NAMALWA (cell line): ENCODE measurements at regions not wholly inside any gene's neighbourhood (a gene's known extent, or its start where the extent isn't known, plus 50 kb on each side); places are given as distances from the start of the nearest gene placed in this dataset.

ENCODE experiments used
- DNase-seq: peaks from one replicate; pipeline ENCODE4 v3.0.0-alpha.2; 2015; ENCODE audit warnings: low spot score

DNA sequence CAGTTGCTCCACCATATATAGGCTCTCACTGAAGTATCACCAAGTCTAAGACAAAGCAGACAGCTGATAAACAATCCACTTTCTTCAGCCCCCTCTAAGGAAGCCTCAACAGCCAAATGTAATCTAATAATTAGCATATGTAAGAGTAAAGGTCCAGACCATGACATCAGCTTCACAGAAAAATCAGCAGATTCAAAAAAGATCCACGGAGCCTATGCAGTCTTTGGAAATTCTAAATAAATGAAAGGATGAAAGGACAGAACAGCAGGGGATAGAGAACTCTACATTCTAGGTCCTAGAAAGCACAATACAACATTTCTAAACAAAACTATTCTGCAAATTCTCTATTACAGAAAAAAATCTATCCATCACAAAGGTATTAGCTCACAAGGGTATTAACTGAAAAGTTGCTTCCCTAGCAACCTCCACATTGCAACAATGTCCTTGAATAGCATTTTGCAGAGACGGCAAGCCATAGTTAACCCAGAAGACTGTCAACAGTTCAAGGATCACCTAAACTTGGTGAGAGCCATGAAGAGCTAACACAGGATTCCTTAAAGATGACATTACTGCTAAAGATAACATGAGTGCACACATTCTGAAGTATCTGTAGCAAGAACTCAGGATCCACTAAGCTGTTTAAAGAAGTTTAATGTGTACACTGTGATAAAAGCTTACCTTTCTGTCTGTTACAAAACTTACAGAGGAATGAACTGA, 74.3 kb downstream of the SIPA1L2 start:
- no peak for DNase-seq

DNA sequence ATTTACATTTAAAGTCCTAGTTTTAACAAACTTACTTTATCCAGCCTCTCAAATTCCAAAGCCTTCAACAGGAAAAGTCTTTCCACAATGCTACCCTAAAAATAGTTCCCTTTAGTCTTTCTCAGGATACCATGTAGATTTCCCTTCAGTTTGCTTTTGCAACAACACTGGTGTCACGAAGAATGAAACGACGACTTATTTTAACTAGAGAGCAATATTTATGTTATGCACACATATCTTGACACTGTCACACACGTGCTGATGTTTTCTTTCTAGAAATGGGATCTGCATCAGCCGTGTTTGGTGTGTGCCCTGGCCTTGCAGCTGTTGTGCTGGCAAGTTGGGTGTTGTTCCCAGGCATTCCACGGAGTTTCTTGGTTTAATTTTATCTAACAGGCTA, 75.5 kb downstream of the SIPA1L2 start:
- no peak for DNase-seq

DNA sequence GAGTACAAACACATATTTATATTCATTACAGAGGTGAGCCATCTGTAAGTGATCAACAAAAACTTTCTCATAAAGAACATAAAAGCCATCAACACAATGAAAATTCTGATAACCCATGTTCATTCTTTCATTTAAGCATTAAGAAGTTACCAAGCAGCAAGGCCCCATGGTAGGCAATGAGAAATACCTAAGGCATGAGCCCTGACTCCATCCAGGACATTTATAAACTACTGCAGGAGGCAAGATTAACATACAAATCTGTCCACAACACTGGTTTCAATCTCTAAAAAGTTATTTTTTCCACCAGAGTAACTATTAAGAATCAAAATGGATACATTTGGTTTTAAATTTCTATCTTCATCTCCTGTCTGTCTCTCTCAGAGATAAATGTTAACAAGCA, 76.1 kb downstream of the SIPA1L2 start:
- DNase-seq: no peak

DNA sequence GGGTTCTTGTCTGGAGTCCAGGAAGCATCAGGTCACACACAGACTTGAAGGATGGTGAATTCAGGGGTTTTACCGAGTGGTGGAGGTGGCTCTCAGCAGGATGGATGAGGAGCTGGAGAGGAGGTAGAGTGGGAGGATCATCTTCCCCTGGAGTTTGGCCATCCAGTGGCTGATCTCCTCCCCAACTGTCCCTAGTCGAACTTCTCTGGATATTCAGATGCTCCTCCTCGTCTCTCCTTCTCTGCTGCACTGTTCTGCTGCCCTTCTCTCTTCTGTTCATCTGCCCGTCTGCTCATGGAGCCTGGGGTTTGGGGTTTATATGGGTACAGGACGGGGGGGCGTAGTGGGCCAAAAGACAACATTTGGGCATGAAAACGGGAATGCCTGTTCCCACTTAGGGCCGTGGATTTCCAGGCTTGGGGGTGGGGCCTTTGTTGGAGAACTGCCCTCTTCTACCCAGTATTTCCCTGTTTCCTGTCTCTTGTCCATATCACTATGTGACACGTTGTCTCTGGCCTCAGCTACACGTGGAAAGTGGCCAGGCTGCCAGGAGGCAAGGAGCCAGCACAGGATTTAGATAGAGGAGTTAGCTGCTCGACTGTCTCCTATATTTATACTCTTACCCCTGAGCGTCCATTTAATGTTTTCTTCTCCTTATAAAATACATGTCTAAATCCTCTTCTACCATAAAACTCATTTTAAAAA, 76.7 kb downstream of the SIPA1L2 start:
- DNase-seq: no peak

DNA sequence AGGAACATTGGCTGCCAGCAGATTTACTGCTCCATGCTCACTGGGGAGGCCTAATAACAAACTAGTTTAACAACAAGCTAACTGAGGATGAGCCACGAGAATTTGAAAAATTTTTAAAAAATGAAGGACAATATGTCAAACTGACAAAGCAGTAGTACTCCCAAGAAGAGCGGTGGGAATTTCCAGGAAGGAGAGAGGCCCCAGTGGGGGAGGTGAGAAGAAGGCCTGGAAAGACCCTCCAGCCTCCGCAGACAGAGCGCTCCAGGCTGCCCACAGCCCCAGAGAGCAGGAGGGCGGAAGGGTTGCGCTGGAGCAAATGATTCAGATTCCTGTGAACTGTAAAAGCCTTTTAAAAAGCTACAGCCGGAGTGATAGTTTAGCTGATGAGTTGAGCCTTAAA, 78.5 kb downstream of the SIPA1L2 start:
- DNase-seq: no peak

DNA sequence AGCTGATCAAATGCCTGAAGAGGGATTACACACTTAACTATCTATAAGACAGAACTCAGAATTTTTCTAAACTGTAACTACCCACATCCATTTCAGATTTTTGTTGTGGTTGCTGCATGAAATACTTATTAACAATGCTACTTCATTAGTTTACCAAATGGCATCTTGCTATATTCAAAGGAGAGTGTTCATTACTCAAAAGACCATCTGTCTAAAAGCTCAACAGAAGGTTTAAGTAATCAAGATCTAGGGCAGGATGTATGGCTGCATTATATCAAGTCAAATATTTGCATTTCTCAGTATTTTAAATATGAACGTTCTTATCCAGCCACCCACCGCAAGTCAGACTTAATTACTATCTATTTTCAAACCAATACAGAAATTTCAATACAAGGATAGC, 79.9 kb downstream of the SIPA1L2 start:
- DNase-seq: no peak

DNA sequence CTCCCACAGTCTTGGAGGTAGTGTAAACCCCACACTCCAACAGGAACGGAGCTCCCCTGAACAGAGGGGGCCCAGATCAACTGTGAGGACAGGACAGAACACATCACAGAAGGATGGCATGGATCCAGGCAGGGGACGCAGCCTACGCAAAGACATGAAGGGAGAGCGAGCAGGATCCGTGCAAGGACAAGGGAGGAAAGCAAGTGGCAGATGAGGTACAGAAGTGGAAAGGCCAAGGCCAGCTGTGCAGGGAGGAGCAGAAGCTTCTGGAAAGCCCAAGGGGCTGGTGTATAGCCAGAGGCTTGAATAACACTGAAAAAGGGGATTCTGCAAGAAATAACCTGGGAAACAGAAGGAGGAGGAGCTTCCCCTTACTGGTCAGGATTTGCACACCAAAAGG, 81.2 kb downstream of the SIPA1L2 start:
- no peak for DNase-seq

DNA sequence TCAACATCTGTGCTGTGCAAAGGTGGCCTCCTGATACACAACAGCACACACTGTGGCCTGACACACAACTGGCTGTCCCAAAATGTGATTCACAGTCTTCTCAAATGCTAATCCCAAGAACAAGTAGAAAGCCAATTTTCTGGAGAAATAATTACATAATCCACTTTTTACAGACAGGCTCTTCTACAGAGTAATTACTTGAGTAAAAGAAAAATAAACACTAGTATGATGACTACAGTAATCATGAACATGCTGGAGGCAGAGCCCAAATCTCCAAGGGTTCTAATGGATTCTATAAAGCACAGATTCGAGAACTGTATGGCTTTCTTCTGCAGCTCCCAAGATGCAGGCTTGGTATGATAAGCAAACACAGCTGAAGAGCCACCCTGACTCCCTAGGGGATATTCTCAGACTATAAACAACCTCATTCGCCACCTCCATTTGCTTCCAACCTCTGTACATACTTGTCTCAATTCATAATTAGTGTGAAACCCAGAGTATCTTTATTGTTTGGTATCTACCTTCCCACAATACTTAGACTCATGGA, 81.9 kb downstream of the SIPA1L2 start:
- DNase-seq: no peak

DNA sequence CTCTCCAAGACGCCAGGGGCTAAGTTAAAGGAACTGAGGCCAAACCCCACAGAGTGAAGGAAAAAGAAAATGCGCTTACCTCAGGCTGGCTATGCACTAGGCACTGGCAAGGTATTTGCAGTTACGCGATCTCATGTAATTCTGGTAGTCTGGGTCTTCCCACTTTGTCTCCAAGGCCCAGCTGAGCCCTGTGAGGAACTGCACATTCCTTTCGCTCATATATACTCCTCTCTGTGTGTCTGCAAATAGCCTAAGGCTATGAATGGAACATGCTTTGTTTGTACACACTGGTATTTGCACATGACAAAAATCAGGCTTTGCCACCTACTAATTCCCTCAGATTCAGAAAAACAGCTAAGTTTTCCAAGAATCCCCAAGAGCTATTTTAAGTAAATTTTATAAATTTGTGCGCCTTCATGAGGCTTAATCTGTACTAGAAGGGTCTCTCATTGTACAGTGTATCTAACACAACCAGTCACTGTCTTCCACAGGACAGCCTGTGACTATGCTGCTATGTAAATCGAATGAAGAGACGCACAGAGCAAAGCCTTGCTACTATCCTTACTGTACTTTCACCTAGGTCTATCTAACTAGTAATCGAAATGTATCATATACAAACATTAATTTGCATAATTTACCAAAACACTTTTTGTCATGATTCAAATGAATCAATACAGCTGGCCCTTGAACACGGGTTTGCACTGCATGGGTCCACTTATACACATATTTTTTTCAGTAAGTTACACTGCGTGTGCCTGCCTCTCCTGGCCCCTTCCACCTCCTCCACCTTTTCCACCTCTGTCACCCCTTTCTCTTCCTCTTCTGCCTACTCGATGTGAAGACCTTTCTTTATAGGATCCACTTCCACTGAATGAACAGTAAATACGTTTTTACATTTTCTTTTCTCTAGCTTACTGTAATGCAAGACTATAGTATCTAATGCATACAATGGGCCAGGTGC, 87.0 kb downstream of the SIPA1L2 start:
- no peak for DNase-seq

DNA sequence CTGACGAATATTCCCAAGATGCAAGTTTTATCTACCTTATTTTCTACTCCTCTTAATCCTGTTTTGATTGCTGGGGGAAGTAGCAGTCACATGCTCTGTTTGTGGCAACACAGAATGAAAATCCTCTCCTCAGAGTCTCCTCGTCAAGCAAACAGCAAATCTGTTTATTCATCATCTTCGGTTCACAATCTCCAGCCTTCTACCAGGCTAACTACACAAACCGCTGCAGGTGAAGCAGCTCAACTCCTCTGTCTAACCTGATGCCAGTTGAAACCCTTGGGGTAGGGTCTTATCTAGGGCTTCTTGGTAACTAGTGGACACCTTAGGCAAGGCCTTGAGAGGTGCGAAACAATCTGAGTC, 91.0 kb downstream of the SIPA1L2 start:
- DNase-seq: no peak

DNA sequence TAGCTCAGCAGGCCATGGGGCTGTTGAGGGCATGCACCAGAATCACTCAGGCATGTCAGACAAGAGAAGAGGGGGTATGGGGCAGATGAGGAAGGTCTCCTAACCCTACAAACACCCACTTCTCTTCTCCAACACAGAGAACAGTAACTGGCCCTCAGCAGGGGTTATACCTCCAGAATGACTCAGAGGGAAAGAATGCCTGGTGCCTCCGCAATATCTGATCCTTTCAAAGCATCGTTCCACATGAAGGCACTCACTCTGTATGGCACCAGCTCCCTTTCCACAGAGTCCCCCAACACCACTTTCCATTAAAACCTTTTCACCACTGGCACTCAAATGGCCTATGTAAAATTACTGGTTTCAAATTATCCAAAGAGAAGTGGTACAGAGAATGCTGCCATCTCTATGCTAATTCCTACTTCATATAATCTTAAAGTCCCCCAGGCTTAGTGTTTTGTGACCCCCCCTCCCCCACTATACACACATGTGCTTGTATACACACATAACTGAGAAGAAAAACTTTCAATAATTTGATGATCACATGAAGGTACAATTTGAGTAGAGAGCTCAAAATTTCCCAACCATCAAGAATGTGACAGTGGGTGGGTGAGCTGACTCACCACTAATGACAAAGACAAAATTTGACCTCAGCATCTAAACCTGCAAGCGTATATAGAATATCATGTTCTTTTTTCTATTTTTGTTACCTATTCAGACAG, 91.5 kb downstream of the SIPA1L2 start:
- no peak for DNase-seq

DNA sequence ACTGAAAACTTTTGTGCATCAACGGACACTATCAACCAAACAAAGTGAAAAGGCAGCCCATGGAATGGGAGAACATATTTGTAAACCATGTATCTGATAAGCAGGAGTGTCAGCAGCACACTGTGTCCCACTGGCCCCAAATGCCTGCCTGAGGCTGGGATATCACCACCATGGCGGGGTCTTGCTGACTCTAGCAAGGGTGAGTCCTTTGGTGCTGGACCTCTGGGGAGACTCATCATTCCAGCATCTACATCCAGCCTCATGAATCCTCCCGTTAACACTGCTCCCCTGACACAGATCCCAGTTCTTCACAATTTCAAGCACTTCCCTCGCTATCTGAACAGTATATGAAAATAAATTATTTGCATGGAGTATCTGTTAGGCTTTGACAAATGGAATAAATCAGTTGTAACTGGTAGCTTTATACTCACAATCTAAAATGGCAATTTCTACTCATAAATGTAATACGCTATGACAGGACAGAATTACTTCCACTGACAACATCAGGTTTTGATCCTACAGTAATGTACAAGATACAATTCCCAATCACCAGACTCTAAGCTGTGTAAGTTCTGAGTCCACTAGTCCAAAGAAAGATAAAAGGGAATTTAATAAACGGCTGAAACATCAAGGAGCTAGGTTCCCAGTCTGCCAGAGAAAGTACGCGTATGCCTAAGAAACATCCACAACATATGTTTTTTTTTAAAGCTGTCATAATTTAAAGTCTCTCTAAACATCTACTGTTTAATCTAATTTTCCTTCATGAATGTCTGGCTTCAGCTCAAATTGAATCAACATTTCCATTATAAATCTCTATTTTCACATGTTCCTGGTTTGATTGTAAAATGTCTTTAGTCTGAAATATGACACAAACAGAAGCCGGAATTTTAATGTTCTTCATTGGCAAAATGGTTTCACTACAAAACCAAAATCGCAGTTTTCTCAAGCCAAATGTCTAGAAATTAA, 95.1 kb downstream of the SIPA1L2 start:
- no peak for DNase-seq

DNA sequence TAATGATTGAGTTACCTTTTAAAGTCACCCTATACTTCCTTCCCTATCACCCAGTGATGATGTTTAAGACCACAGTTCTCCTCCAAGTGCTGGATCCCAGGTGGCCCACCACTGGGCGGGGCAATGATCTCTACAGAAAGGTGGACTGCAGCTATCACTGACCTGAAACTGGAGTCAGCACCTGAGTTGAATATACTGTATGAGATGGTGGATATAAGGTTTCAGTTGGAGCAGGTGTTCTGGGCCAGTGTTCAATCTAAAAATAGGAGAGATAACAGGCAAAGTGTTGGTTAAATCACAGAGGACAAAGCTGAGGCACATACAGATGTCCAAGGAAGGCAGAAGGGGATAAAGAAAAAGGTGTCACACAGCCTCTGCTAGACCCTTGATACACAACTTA, 96.6 kb downstream of the SIPA1L2 start:
- no peak for DNase-seq

DNA sequence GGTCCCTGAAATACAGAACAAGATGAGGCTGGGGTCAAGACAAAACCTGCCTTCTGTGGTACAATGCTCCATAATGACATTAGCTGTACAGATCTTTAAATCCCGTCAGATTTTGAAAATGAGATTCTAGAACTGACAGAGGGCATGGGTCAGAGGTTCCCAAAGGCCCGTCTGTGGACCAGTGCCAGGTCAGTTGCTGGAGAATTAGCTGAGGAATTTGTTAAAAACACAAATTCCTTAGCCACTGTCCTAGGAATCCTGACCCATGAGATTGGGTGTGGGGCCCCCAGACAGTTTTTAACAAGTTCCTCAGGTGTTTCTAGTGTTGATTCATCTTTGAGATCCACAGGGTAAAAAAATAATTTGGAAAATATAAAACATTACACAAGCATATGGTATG, 97.0 kb downstream of the SIPA1L2 start:
- DNase-seq: no peak

DNA sequence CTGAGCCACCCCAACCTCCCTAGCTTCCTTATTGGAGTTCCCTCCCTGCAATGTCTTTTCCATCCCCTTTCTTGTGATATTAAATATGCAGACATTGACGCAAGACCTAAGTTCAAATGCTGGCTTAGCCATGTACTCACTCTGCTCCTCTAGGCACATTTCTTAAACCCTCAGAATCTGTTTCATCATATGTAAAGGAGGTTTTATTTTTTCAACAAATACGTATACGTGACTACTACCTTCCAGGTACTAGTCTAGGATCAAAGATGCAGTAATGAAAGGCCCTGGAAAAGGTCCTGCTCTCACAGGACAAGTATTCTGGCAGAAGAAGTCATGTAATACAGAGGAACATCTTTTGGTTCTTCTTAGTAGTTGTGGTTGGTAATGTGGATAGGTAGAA, 98.6 kb downstream of the SIPA1L2 start:
- no peak for DNase-seq

DNA sequence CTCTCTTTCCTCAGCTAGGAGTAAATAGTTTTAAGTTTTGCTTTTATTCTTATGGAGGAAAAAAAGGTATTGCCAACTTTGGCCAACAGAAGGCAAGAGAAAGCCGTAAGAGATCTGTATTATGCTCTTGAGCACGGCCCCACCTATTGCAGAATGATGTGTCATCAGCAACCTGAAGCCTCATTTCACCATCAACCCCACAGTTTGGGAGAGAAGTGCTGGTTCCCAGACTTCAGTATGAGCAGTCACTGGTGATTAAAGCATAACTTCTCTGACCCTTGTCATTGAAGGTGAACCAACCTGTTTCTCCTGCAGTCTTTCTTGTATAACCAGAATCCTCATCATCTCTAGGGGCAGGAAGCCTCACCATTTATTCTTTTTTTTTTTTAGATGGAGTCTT, 100.2 kb downstream of the SIPA1L2 start:
- DNase-seq: no peak

DNA sequence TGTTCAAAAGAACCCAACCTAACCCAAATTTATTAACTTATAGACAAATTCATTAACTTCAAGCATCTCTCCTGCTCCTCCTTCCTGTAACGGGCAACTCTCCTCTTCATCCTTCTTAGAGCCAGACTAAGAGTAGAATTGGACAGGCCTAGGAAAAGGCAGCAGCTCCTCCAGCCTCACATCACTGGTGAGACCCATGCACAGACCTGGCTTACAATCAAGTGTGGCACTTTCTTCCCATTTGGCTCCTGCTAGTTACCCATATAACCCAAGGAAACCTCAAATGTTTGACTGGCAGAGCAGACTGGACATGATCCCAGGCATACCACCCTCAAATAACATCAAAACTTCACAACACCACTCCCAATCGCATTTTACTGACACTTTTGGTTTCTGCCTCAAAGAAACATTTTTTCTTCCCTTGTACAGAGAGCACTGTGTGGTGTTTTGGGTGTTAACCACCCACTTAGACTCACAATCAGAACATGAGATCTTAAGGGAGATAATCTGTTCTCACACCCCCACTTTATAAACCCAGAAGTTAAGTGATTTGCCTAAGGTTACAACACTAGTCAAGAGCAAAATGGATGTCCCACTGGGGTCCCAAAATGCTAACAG, 101.4 kb downstream of the SIPA1L2 start:
- DNase-seq: no peak

DNA sequence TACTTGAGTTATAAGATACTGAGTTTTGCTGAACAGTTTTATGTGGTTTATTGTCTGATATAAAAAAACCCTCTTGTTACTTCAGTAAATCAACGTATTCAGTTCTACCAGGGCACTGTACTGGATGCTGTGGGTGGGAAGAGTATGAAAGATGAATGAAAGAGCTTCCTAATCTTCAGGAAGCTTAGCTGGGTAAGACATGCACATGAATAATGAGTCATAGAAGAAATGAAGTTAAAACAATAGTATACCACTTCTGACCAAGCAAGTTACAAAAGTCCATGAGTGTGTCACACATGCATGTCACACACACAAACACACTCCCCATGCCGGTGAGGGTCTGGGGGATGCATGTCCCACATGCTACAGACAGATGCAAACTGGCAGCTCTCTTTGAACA, 105.9 kb downstream of the SIPA1L2 start:
- DNase-seq: no peak

DNA sequence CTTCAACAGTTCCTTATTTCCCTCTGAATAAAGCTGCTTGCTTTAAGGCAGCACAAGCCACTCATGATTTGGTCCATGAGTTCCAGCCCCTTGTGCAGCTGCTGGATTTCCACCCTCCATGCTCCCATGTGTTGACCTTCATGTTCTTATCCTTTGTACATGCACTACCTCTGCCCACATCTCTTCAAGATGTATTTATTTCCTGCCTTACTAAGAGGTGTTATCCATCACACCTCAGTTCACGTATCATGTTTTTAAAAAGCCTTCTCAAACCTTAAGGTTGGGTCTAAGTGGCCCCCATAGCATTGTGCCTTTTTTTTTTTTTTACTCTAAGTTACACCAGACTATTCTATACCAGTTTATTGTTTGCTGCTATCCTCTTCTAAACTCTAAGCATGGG, 107.7 kb downstream of the SIPA1L2 start:
- DNase-seq: no peak

DNA sequence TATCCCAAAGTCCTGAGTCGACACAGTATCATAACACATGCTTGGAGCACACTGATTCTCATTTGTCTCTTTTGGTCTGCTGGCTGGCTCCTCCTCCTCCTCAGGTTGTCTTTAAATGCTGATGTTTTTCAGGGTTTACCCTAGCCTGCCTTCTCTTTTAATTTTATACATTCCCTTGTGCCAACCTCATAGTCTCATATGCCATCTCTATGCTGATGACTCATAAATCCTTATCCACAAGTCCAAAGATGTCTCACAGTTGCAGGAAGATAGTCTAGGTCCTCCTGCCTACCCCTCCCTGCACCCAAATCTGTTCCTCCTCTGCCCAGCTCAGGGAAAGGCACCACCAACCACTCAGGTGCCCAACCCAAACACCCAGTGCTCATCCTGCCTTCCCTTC, 108.3 kb downstream of the SIPA1L2 start:
- DNase-seq: no peak
